ENCODE measurements at regions not wholly inside any gene's neighbourhood (a gene's known extent, or its start where the extent isn't known, plus 50 kb on each side); places are given as distances from the start of the nearest gene placed in this dataset.

- no peak overlapping the region for H3K4me3 ChIP-seq
- no TSS peak for BruUV-seq (replicated peaks)
- H3K9me2 ChIP-seq (ENCODE audit: insufficient read depth): no peaks in the 10 kb centered on the region
- no peaks in the 10 kb centered on the region for H3F3A ChIP-seq (ENCODE audit: insufficient read depth, low read depth)
- H3K27me3 ChIP-seq (ENCODE audit: insufficient read depth, low read depth): no peaks in the 10 kb centered on the region
- H3K36me3 ChIP-seq (ENCODE audit: low read depth): no peaks in the 10 kb centered on the region
- ChIA-PET POLR2A (ENCODE audit: unreplicated experiment) (no interaction called here), CTCF (interaction anchor here (0.6 to 0.9 kb wide), 2 partner anchors 68 to 202 kb away, joined by 3 to 9 read pairs; no protein-coding TSS in a partner anchor)
- H2AFZ ChIP-seq: no peak overlapping the region
- H3K9me3 ChIP-seq (ENCODE audit: insufficient read depth, low read depth): no peaks in the 10 kb centered on the region
- no peak for DNase-seq
- no peak overlapping the region for H3K27ac ChIP-seq
- H3K4me1 ChIP-seq (replicated peaks; ENCODE audit: insufficient read depth): no peaks in the 10 kb centered on the region
- H3K4me2 ChIP-seq: no peak overlapping the region
- no peaks in the 10 kb centered on the region for H4K20me1 ChIP-seq (ENCODE audit: insufficient read depth)
- intact Hi-C loops (cut with micrococcal nuclease; ENCODE audit: unreplicated experiment): loop anchor here (5.0 kb wide), 1 partner anchor 1529 kb away; no protein-coding TSS in a partner anchor
- H3K79me2 ChIP-seq (ENCODE audit: low read depth): no peaks in the 10 kb centered on the region
- TF ChIP-seq, protein P1, sequence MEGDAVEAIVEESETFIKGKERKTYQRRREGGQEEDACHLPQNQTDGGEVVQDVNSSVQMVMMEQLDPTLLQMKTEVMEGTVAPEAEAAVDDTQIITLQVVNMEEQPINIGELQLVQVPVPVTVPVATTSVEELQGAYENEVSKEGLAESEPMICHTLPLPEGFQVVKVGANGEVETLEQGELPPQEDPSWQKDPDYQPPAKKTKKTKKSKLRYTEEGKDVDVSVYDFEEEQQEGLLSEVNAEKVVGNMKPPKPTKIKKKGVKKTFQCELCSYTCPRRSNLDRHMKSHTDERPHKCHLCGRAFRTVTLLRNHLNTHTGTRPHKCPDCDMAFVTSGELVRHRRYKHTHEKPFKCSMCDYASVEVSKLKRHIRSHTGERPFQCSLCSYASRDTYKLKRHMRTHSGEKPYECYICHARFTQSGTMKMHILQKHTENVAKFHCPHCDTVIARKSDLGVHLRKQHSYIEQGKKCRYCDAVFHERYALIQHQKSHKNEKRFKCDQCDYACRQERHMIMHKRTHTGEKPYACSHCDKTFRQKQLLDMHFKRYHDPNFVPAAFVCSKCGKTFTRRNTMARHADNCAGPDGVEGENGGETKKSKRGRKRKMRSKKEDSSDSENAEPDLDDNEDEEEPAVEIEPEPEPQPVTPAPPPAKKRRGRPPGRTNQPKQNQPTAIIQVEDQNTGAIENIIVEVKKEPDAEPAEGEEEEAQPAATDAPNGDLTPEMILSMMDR (conservative IDR thresholded peaks at IDR 0.05): peak; percentile 66
- no peak for TF ChIP-seq EZH2 (IDR thresholded peaks at IDR 0.05; ENCODE audit: low read depth)
Measured at GRCh38 chr6:18527836-18528743, 140.9 kb downstream of the RNF144B start.

DNA sequence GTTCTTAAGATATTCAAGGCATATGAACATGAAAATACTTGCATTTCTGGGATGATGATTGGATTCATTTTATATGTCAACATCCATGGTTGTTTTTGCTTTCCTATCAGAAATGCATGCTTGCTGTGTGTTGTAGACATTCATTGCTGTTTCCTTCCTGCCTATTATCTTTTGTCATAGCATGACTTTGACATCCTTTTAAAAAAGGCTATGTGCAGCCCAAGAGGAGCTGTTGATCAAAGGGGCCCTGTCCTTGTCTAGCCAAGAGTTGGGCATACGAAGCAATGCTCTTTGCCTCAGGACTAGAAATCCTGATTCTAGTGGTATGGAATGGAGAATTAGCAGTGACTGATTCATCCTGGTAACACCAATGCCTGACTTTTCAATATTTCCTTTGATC, 143.1 kb downstream of the RNF144B start:
- Histone ChIP-seq H4K20me1 (ENCODE audit: insufficient read depth) (no peaks in the 10 kb centered on the region), H2AFZ (no peak overlapping the region), H3K4me3 (no peak overlapping the region), H3K9me3 (ENCODE audit: insufficient read depth, low read depth) (no peaks in the 10 kb centered on the region), H3K4me2 (no peak overlapping the region), H3K4me1 (replicated peaks; ENCODE audit: insufficient read depth) (no peaks in the 10 kb centered on the region), H3K27me3 (ENCODE audit: insufficient read depth, low read depth) (peaks cover 2% of the 10 kb centered on the region; the same call in 1 of the 2 replicates), H3K79me2 (ENCODE audit: low read depth) (no peaks in the 10 kb centered on the region), H3F3A (ENCODE audit: insufficient read depth, low read depth) (no peaks in the 10 kb centered on the region), H3K27ac (no peak overlapping the region), H3K9me2 (ENCODE audit: insufficient read depth) (no peaks in the 10 kb centered on the region), H3K36me3 (ENCODE audit: low read depth) (no peaks in the 10 kb centered on the region)
- TF ChIP-seq, protein P1 (conservative IDR thresholded peaks at IDR 0.05): no peak
- no peak for TF ChIP-seq EZH2 (IDR thresholded peaks at IDR 0.05; ENCODE audit: low read depth)
- intact Hi-C loops (cut with micrococcal nuclease; ENCODE audit: unreplicated experiment): no loop called here
- ChIA-PET CTCF (no interaction called here), POLR2A (ENCODE audit: unreplicated experiment) (no interaction called here)
- BruUV-seq (replicated peaks): no TSS peak
- DNase-seq: no peak

GRCh38 chr6:18532139-18532538, 145.0 kb downstream of the RNF144B start:
- no peak overlapping the region for H2AFZ ChIP-seq
- no peaks in the 10 kb centered on the region for H3K9me2 ChIP-seq (ENCODE audit: insufficient read depth)
- CTCF ChIA-PET: no interaction called here

More at GRCh38 chr6:18532139-18532538, 145.0 kb downstream of the RNF144B start:
- TF ChIP-seq, protein P1 (conservative IDR thresholded peaks at IDR 0.05): no peak
- TF ChIP-seq EZH2 (IDR thresholded peaks at IDR 0.05; ENCODE audit: low read depth): no peak
- Histone ChIP-seq H3K4me1 (replicated peaks; ENCODE audit: insufficient read depth) (no peaks in the 10 kb centered on the region), H4K20me1 (ENCODE audit: insufficient read depth) (no peaks in the 10 kb centered on the region), H3K79me2 (ENCODE audit: low read depth) (no peaks in the 10 kb centered on the region), H3K27ac (no peak overlapping the region), H3K4me3 (no peak overlapping the region), H3K9me3 (ENCODE audit: insufficient read depth, low read depth) (no peaks in the 10 kb centered on the region), H3F3A (ENCODE audit: insufficient read depth, low read depth) (no peaks in the 10 kb centered on the region), H3K36me3 (ENCODE audit: low read depth) (no peaks in the 10 kb centered on the region), H3K4me2 (no peak overlapping the region), H3K27me3 (ENCODE audit: insufficient read depth, low read depth) (peaks cover 14% of the 10 kb centered on the region; the same call in 1 of the 2 replicates)
- intact Hi-C loops (cut with micrococcal nuclease; ENCODE audit: unreplicated experiment): no loop called here
- BruUV-seq (replicated peaks): no TSS peak
- DNase-seq: no peak
- POLR2A ChIA-PET (ENCODE audit: unreplicated experiment): no interaction called here

Measured in PC-9 (cell line).